Fibroblast of lung (primary cell): ENCODE measurements at regions not wholly inside any gene's neighbourhood (a gene's known extent, or its start where the extent isn't known, plus 50 kb on each side); places are given as distances from the start of the nearest gene placed in this dataset.

ENCODE experiments used
- EZH2 ChIP-seq: IDR thresholded peaks from 2 replicates; pipeline ENCODE4 v1.5.1; 2012; ENCODE audit warnings: low read length, control low read depth, mild to moderate bottlenecking; ENCODE audit errors: missing control alignments
- TF ChIP-seq, protein P1 (sequence below), 2 donors: IDR thresholded peaks in 1 of 2; conservative IDR thresholded peaks in 1 of 2; 1 replicate in 1 of 2; 2 replicates in 1 of 2; pipeline ENCODE4 v1.5.1; 2011 to 2012; ENCODE audit warnings: low read length in 2 of 2, control low read depth in 1 of 2, inconsistent platforms in 1 of 2, low read depth in 1 of 2, mild to moderate bottlenecking in 1 of 2

DNA sequence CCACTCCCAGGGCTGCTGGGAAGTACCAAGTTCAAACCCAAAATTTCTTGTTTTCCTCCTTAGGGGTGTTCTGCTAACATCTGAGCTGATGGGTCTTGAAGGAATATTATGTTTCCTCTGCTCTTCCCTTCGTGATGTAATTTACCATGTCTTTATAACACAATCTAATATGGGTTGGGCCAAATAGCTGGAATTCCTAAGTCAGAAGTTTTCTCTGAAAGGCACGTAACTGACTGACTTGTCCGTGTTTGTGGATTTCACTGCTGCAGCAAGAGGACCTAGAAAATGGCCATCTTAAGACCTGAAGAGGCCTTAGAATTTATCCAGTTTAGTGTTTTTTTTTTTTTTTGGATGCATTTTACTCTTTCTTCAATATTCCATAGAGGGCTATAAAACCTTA, 256.7 kb downstream of the DCDC2C start:
- TF ChIP-seq, protein P1, sequence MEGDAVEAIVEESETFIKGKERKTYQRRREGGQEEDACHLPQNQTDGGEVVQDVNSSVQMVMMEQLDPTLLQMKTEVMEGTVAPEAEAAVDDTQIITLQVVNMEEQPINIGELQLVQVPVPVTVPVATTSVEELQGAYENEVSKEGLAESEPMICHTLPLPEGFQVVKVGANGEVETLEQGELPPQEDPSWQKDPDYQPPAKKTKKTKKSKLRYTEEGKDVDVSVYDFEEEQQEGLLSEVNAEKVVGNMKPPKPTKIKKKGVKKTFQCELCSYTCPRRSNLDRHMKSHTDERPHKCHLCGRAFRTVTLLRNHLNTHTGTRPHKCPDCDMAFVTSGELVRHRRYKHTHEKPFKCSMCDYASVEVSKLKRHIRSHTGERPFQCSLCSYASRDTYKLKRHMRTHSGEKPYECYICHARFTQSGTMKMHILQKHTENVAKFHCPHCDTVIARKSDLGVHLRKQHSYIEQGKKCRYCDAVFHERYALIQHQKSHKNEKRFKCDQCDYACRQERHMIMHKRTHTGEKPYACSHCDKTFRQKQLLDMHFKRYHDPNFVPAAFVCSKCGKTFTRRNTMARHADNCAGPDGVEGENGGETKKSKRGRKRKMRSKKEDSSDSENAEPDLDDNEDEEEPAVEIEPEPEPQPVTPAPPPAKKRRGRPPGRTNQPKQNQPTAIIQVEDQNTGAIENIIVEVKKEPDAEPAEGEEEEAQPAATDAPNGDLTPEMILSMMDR (conservative IDR thresholded peaks at IDR 0.05 in 1 of 2, IDR thresholded peaks at IDR 0.05 in 1 of 2; ENCODE audit: low read depth in 1 of 2, low read length in 2 of 2), result no peak
- TF ChIP-seq EZH2, result no peak
